Inferior parietal cortex (tissue), 1 donor: ENCODE measurements at regions not wholly inside any gene's neighbourhood (a gene's known extent, or its start where the extent isn't known, plus 50 kb on each side); places are given as distances from the start of the nearest gene placed in this dataset.

Source experiments
- DNase-seq: peaks from one replicate; pipeline ENCODE4 v3.0.0-alpha.2; 2016; ENCODE audit errors: extremely low spot score

GRCh38 chr2:18084376-18084775, 205.9 kb downstream of the KCNS3 start:
- no peak for DNase-seq

GRCh38 chr2:18083806-18084205, 205.3 kb downstream of the KCNS3 start:
- no peak for DNase-seq

DNA sequence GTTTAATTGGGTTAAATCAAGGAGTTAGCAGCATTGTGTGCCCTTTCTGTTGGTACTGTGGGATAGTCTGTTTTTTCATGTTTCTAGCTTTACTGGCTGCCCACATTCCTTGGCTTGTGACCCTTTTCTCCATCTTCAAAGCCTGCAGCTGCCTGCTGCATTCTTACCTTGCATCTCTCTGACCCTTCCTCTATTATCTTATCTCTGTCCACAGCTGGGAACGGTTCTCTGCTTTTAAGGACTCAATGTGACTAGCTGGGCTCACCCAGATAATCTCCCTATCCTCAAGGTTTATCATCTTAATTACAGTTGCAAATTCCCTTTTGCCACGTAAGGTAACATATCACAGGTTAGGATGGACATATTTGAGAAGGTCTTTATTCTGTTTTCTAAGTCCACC, 199.7 kb downstream of the KCNS3 start:
- DNase-seq = no peak

- DNase-seq = no peak
These were observed 199.2 kb downstream of the KCNS3 start for GRCh38 chr2:18077704-18078103.

GRCh38 chr2:18077231-18077630, 198.8 kb downstream of the KCNS3 start:
- DNase-seq = no peak

DNA sequence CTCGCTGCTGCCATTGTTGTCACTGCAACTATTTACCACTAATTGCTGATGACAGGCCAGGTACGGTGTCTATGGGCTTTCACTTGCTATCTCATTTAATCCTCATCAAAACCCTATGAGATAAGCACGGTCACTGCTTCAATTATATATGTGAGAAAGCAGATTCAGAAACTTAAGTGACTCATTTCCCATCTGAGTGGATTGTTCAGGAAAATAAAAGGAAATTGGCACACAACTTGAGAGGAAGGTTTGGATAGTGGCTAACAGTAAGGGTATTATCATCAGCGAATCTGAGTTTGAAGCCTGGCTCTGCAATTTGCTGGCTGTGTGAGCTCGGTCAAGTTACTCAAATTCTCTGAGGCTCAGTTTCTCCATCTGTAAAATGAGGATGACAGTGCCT, 196.0 kb downstream of the KCNS3 start:
- DNase-seq = no peak

DNA sequence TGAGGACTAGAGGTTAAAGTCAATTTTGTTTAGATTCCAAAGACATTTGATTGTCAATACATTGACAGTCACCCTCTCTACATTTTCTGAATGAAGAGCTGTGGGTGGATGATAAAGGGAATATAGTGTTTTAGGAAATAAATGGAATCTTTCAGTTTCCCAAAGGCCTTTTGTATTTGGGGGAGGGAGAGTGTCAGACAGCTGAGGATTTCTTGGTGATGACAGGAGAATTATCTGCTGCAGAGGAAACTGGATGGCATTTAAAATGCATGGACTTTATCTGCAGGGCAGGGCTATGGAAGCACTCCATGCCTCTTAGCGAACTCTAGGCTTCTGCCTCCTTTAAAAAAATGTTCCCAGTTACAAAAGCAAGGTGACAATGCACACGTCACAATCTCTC, 195.1 kb downstream of the KCNS3 start:
- DNase-seq = no peak

DNA sequence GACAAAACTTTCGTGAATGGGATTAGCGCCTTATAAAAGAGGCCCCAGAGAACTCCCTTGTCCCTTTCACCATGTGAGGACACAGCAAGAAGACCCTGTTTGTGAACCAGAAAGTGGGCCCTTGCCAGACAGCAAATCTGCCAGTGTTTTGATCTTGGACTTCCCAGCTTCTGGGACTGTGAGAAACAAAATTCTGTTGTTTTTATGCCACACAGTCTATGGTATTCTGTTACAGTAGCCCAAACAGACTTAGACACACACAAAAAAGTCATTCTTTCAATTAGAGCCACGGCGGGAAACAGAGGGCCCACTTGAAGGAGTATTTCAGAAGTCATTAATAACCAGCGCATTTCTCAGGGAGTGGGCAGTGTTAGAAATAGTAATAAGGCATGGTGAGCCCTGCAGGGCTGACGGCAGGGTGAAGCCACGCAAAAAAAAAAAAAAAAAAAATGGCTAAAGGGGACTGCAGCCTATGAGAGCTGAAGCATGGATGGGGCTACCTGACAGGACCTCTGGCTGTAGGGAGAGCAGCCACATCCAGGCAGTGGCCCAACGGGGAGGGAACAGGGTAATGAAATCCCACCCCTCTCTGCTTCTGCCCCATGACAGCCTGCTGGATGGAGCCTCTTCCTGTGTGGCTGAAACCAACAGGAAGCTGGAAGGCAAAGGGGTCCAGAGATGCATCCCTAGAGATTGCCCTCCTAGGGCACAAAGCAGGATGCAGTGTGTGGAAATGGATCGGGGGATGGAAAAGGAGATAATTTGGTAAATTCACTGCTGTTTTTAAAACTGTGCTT, 189.3 kb downstream of the KCNS3 start:
- DNase-seq = no peak

- DNase-seq = no peak
These were observed 188.4 kb downstream of the KCNS3 start for GRCh38 chr2:18066894-18067293.

GRCh38 chr2:18066066-18066465, 187.6 kb downstream of the KCNS3 start:
- DNase-seq = no peak

DNA sequence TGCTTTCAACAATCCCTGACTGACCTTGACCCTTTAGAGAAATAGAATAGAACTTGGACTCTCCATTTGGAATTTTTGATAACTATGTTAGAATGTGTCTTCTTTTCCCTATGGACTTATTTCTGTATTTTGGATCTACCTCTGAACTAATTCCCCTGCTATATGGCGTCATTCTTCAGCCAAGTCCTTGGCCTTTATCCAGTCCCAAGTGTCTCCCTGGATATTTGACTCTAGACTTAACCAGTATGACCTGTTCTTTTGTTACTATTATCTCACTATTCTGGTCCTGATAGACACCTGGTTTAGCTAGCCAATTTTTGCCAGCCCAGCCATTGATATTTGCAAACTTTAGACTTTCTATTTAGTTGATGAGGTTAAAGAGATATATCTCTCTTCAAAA, 186.8 kb downstream of the KCNS3 start:
- no peak for DNase-seq

- no peak for DNase-seq
These were observed 185.5 kb downstream of the KCNS3 start for GRCh38 chr2:18063826-18064470.

DNA sequence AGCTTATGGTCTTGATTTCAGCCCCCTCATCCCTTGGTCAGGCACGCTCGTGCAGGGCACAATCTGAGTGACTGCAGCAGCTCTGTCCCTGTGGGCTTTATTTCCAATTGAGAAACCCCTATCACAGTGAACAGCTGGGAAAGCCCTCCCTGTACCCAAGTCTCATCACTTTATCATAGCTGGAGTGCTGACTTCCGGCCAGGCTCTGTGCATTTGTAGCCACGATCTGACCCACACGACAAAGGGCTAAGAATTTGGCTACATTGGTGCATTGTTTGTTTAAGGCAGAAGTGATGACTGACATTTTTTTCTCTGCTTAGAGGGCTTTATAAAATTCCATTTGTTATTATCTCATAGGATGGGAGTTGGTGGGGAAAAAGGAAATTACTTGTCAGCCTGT, 184.4 kb downstream of the KCNS3 start:
- DNase-seq = no peak

GRCh38 chr2:18061717-18062116, 183.2 kb downstream of the KCNS3 start:
- no peak for DNase-seq

GRCh38 chr2:18057657-18058056, 179.2 kb downstream of the KCNS3 start:
- DNase-seq = no peak

DNA sequence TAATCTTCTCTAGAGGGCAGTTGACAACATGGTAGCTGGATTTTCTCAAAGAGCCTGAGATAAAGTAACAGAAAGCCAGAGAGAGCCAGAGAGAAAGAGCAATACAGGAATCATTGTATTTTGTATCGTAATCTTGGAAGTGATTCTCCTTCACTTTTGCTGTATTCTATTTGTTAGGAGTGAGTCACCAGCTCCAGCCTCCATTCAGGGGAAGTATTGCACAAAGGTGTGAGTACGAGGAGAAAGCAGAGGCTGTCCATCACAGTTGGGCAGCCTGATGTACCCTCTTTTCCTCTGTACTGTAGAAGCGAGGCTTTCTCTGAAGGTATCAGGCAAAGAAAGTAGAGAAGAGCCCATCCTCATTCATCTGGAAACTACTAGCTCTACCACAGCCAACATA, 176.8 kb downstream of the KCNS3 start:
- DNase-seq = no peak

DNA sequence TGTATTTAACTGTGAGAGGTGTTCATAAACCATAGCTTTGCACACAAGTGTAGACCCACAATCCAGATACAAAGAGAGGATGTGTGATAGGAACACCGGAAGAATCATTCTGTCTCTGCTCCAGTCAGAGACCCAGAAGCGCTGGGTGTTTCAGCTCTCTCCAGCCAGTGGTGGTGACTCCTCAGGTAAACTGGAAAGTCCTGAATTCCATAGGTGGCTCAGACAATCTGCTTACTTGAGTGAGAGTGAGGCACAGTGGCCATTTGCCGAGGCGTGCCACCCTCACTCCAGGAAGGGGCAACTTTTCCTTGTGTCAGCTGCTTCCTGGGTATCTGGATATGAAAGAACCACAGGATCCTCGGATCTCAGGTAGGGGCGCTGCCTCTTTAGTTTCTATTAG, 171.5 kb downstream of the KCNS3 start:
- no peak for DNase-seq

DNA sequence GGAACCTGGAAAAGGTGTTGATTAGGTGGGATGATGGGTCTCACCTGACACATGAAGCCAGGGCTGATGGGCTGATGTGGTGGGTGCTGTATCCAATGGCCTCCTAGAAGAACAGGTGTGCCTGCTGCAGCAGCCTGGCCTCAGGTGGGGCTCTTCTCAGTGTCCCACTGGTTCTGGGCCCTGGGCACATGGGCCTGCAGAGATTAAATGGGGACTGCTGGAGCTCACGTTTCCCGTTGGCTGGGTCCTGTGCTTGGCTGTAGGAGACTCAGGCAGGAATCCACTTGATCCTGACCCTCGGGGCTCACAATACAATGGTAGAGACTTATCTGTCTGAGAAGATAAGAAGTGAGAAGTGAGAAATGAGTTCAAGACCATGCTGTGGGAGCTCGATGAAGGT, 170.9 kb downstream of the KCNS3 start:
- DNase-seq = no peak

DNA sequence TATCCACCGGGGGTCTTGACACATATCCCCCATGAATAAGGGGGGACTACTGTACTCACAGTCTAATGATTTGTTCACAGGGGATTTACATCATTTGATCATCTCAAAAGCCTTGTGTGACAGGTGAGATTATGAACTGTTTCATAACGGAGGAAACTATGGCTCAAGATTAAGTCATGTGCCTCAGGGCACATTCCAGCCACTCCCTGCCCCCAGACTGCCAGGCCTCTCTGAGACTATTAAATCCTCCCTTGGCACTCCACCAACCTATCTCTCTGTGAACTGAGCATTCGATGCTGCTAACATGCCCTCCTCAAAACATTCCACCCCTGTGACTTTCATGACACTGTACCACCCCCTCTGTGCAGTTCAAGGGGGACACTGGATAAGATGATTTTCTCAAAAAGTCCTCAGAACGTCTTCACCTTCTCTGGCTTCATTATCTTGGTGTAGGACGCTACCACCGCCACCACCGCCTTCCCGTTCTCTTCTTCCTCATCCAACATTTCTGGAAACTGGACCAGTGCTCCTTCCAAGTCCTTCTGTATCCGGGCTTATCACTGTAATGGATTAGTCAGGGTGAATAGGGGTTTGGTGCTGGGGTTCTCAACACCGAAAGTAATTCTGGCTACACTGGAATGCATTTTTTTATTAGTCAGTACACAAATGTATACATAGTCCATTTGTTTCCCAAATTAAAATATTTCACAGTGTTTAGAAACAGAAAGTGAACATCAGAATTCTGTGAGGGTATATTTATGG, 169.6 kb downstream of the KCNS3 start:
- no peak for DNase-seq

- DNase-seq = peak; percentile 35
These were observed 168.7 kb downstream of the KCNS3 start for GRCh38 chr2:18047213-18047611.

DNA sequence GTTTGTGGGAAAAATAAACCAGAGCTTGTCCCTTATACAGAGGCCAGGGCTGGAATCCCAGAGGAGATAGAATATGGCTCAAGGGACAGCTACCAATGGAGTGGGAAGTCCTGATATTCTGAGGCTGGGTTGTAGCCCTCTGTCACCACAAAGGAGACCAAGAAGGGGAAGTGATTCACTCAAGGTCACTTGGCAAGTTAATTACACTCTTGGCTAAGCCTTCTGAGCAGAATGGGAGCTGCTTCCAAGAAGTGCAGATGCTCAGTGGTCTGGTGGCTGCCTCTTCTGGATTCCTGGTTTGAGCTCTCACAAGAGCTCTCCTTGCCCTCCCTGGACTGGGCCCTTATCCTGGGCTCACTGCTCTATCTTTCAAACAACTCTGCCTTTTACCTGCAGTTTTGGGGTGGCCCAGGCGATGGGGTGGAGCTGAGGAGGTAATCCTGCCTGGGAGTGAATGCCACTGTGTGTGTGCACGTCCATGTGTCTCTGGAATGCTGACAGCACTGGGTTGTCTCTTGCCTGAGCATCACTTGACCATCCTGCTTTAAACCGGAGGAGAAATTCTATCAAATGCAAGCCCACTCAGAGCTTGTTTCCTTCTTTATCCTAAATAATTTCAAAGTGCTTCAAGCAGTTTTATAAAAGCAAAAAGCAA, 168.2 kb downstream of the KCNS3 start:
- DNase-seq = no peak

DNA sequence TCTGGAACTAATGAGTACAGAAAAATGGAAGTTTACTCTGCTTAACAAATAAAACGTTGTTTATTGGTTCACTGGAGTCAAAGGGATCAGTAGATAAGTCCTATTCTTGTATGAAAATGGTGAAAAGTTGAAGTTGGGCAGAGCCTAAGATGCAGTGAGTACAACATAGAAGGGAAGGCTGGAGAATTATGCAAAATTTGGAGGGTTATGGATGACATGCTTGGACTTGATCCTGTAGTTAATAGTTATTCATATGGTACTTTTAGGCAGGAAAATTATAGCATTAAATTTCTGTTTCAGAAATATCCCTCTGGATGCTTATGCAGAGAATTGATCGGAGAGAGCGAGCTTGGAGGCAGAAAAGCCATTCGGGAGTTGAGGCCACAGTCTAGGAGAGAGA, 167.6 kb downstream of the KCNS3 start:
- DNase-seq = no peak
